ENCODE measurements at regions not wholly inside any gene's neighbourhood (a gene's known extent, or its start where the extent isn't known, plus 50 kb on each side); places are given as distances from the start of the nearest gene placed in this dataset.

GRCh38 chr12:131606218-131606901 is 104.5 kb upstream of the SFSWAP start:
- DNase-seq = no peak
- H3K27me3 ChIP-seq (ENCODE audit: insufficient read depth, low read depth, severe bottlenecking) = no peaks in the 10 kb centered on the region
- H3K4me3 ChIP-seq (ENCODE audit: low read depth, low read length) = no peak overlapping the region
- no peaks in the 10 kb centered on the region for H3K36me3 ChIP-seq
- no peak overlapping the region for H3K27ac ChIP-seq
- no peaks in the 10 kb centered on the region for H3K9me3 ChIP-seq (ENCODE audit: severe bottlenecking)
- no peak for TF ChIP-seq CTCF (IDR thresholded peaks at IDR 0.05; ENCODE audit: low read depth, low read length)

GRCh38 chr12:131607658-131608447 is 103.0 kb upstream of the SFSWAP start:
- DNase-seq = no peak

GRCh38 chr12:131608740-131609690 is 101.9 kb upstream of the SFSWAP start:
- peak; percentile 85 for TF ChIP-seq CTCF (IDR thresholded peaks at IDR 0.05; ENCODE audit: low read depth, low read length)
- Histone ChIP-seq H3K27ac (no peak overlapping the region), H3K4me3 (ENCODE audit: low read depth, low read length) (no peak overlapping the region), H3K9me3 (ENCODE audit: severe bottlenecking) (no peaks in the 10 kb centered on the region), H3K36me3 (no peaks in the 10 kb centered on the region), H3K27me3 (ENCODE audit: insufficient read depth, low read depth, severe bottlenecking) (no peaks in the 10 kb centered on the region)
- DNase-seq = peak; percentile 75

More at GRCh38 chr12:131607658-131608447, 103.0 kb upstream of the SFSWAP start:
- TF ChIP-seq CTCF (IDR thresholded peaks at IDR 0.05; ENCODE audit: low read depth, low read length) = no peak
- no peaks in the 10 kb centered on the region for H3K27me3 ChIP-seq (ENCODE audit: insufficient read depth, low read depth, severe bottlenecking)
- no peaks in the 10 kb centered on the region for H3K36me3 ChIP-seq
- H3K4me3 ChIP-seq (ENCODE audit: low read depth, low read length) = no peak overlapping the region
- H3K27ac ChIP-seq = no peak overlapping the region
- no peaks in the 10 kb centered on the region for H3K9me3 ChIP-seq (ENCODE audit: severe bottlenecking)

GRCh38 chr12:131609762-131610161 is 101.1 kb upstream of the SFSWAP start:
- no peak for TF ChIP-seq CTCF (IDR thresholded peaks at IDR 0.05; ENCODE audit: low read depth, low read length)
- H3K27ac ChIP-seq = no peak overlapping the region
- no peaks in the 10 kb centered on the region for H3K36me3 ChIP-seq
- no peaks in the 10 kb centered on the region for H3K27me3 ChIP-seq (ENCODE audit: insufficient read depth, low read depth, severe bottlenecking)
- no peaks in the 10 kb centered on the region for H3K9me3 ChIP-seq (ENCODE audit: severe bottlenecking)
- DNase-seq = no peak
- no peak overlapping the region for H3K4me3 ChIP-seq (ENCODE audit: low read depth, low read length)

GRCh38 chr12:131610181-131610580 is 100.7 kb upstream of the SFSWAP start:
- Histone ChIP-seq H3K4me3 (ENCODE audit: low read depth, low read length) (no peak overlapping the region), H3K27me3 (ENCODE audit: insufficient read depth, low read depth, severe bottlenecking) (no peaks in the 10 kb centered on the region), H3K27ac (no peak overlapping the region), H3K9me3 (ENCODE audit: severe bottlenecking) (no peaks in the 10 kb centered on the region), H3K36me3 (no peaks in the 10 kb centered on the region)
- DNase-seq = no peak
- TF ChIP-seq CTCF (IDR thresholded peaks at IDR 0.05; ENCODE audit: low read depth, low read length) = no peak
